Activated T-helper 1 cell treated with Interleukin-2 at 50 U/mL for 16 hours (primary cell): ENCODE measurements at regions not wholly inside any gene's neighbourhood (a gene's known extent, or its start where the extent isn't known, plus 50 kb on each side); places are given as distances from the start of the nearest gene placed in this dataset.
"Not testable (repeated sequence)": the region's sequence is repeated elsewhere in the genome, so short reads cannot be mapped to it uniquely, and the experiment has no call there.

Source experiments
- DNase-seq: peaks from one replicate; pipeline ENCODE4 v3.0.0-alpha.2; 2020; ENCODE audit warnings: low read depth

DNA sequence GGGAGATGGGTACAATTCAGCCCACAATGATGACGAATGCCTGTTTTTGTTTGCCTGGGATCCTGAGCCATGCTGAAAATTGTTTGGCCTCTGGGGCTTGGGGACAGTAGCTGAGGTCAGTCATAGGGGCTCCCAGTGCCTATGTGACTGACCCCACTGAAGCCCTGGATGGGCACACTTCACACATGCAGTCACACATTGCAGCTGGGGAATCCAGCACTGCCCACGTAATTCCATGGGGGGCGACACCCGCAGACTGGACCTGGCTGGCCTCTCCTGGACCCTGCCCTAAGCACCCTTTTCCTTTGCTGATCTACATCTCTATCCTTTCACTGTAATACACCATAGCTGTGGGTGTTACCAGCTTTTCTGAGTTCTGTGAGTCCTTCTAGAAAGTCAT, 295.2 kb upstream of the HS6ST1 start:
- DNase-seq, result no peak

DNA sequence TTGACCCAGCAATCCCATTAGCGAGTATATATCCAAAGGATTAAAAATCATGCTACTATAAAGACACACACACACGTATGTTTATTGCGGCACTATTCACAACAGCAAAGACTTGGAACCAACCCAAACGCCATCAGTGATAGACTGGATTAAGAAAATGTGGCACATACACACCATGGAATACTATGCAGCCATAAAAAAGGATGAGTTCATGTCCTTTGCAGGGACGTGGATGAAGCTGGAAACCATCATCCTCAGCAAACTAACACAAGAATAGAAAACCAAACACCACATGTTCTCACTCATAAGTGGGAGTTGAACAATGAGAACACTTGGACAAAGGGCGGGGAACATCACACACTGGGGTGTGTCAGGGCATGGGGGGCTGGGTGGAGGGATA, 296.2 kb upstream of the HS6ST1 start:
- DNase-seq, result not testable (repeated sequence)

DNA sequence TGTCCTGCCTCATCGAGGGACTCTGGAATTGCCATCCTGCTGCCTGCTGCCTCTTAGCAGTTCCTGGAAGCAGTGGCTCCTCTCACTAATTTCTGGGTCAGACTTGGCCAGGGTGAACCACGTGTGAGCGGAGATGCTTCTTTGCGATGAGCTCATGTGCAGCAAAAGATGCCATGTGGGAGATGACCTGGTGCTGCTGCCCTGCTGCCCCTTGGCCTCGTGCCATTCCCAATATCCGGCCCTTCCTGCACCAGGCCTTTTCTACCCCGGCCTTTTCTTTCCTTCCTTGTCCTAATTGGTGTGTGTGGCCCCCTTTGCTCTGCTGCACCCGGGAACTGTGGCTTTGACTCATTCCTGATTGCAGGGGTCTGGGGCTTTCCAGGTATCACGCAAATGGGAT, 296.9 kb upstream of the HS6ST1 start:
- DNase-seq, result no peak

DNA sequence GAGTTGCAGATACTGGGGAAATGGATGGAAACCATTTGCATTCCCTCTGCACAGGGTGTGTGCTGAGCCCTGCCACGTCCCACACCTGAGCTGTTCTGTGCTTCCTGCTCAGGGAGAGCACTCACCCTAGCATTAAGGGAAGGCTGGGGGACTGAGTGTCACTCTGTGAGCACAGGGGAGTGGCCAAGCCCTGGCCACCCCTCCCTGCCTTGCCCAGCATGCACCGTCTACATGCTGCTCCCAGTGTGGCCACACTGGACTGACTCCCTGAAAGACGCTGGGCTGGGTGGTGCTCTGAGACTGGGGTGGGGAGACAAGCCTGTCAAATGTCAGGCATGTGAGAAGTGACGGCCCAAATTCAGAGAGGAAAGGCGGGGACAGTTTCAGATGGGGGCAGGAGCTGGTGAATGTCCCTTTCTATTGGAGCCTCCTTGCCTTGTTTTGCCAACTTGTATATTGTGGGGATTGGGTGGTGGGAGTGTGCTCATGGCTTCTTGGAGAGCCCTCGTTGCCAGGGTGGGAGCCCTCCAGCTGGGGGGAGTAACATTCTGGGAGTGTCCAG, 298.4 kb upstream of the HS6ST1 start:
- no peak for DNase-seq

DNA sequence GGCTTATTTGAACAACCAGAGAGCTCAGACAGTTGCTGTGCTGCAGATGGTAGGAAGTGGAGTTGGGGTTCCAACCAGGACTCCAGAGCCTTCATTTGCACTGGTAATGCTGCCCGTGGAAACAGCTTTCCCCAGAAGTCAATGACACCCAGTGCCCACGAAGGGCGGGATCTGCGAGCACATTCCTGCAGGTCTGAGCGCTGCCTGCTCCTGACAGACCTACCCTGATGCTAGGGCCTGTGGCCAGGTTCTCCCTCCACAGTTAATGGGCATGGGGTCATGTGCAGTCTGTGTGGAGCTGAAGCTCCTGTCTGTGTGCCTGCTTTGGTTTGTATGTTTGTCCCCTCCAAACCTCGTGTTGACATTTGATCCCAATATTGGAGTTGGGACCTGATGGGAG, 299.0 kb upstream of the HS6ST1 start:
- no peak for DNase-seq

DNA sequence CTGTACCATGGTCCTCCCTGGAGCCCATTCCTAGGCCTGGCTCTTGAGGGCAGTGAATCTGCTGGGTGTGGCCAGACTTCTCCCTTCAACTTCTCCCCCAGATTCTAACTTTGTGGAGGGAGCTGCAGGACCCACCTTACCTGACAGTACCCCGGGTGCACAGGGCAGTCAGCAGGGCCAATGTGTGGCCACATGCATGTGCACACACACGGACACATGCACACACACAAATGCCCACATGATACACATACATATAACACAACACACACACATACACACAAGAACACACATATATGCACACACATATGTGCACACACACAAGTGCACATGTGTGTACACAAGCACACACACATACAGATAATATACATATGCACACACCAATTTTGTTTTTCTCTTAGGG, 300.0 kb upstream of the HS6ST1 start:
- DNase-seq, result no peak

DNA sequence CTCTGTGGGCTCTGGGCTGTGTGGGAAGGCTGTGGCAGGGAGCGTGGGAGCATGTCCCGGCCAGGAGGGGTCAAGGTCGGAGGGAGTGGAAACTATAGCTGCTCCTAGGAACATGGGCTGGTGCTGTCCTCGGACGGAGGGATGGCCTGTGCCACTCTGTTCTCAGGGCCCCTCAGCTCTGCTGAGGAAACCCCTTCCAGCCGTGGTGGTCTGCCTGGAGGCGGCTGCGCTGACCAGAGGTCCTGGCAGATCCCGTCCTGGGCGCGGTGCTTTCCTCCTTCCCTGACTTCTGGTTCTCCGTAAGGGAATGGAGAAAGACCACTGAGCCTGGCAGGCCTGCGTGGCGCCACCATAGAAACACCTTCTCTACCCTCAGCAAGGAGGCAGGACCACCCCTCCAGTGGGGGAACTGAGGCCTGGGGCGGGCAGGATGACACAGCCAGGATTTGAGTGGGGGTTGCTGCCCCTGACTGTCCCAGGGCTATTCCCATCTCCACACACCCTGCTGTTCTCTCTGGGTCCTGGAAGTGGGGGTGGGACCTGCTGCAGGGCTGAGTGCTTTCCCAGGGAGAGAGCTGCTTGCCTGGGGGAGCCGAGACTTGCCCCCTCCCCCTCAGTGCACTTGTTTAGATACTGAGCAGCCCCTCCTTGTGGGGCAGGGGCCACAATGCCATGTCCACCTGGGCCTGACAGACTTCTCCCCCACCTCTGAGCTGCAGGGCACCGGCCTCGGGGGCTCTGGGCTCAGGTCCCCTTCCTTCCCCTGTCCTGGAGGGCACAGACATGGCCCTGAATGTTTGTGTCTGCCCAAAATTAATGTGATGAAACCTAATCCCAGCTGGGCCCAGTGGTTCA, 301.0 kb upstream of the HS6ST1 start:
- no peak for DNase-seq

DNA sequence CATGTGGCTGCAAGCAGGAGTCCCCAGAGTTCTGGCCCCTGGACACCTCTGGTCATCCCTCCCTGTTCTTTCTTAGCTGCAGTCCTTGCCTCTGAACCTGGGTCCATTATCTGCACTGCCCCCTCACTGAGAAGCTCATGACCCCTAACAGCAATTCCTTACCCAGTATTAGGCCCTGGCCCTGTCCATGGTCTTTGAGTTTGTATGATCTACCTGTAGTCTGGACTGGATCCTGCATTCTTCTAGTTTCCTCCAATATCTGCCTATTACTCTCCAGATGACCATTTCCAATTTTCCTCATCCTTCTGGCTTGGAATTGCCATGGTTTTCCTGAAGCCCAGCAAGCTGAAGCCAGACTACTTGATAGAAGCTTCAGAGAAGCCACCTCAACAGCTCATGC, 302.4 kb upstream of the HS6ST1 start:
- no peak for DNase-seq

DNA sequence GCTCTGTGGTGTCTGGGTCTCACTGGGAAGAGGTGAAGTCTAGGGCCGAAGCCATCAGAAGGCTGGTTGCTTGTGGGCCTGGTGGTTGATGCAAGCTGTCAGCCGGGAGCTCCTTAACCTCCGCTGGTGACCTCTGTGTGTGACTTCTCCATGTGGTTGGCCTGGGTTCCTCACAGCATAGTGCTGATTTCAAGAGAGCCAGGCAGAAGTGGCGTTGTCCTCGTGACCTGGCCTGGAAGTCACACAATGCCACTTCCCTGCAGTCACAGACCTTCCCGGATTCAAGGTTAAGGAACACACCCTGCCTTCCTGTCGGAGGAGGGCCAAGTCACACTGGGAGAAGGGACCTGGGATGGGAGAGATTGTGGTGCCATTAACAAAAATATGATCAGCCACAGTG, 303.7 kb upstream of the HS6ST1 start:
- DNase-seq, result no peak

DNA sequence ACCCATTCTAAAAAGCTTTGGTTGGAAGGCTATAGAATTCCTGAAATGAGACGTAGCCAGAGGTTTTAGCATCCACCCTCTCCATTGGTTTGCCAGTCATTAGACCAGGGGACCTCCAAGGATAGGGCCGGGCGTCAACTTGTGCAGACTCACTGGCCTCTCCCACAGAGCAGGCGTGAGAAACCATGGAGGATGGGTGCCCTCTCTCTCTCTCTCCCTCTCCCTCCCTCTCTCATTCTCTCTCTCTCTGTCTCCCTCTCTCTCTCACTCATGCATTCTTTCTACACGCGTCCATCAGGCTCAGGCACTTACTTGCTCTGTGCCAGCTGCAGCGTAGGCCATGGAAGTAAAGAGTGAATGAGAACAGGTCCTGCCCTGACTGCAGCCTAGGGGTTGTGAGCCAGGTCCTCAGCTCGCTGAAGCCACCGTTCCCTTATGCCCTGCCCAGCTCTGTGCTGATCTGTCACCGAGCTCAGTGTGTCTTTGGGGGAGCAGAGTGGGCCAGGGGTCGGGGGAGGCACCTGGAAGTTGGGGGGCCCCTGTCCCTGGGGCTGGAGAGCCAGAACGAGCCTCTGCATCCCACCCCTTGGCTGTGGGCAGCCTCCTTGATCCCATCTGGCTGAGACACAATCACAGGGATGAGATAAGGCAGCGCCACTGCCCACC, 304.4 kb upstream of the HS6ST1 start:
- no peak for DNase-seq

DNA sequence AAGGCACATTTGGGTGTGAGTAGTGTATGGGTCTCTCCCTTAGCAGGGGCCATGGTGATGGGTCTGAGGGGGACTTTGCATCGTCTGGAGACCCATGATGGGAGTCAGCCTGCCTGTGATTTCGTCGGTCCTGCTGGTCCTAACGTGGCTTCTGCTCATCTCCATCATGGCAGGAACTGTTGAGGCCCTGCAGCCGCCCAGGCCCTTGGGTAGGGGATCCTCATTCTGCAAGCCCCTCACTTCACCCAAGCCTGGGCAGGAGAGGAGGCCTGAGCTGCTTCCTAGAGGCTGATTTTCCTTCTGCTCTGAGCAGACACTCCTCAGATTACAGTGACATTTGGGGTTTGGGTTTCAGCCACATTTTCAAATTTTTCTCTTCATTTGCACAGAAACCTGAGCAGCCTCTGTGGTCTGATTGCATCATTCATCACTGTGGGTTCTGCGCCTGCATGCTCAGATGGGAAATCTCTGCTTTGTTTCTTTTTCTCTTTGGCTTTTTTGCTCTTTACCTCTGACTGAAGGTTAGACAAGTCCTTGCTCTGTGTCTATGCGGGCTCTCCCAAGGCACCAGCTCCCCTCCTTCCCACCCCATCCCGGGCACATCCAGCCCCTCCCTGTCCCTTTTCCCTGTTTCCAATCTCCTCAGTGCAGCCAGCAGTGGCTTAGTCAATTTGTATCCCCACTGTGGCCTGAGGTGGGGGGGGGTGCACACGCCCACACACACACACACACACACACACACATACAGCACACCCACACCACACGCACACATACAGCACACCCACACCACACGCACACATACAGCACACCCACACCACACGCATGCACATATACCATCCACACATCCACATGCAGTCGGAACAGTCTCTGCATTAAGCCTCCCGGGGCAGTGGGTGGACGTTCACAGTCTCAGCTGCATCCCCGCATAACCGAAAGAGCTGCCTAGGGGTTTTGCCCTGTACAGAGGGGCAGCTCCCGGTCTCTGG, 305.4 kb upstream of the HS6ST1 start:
- no peak for DNase-seq

DNA sequence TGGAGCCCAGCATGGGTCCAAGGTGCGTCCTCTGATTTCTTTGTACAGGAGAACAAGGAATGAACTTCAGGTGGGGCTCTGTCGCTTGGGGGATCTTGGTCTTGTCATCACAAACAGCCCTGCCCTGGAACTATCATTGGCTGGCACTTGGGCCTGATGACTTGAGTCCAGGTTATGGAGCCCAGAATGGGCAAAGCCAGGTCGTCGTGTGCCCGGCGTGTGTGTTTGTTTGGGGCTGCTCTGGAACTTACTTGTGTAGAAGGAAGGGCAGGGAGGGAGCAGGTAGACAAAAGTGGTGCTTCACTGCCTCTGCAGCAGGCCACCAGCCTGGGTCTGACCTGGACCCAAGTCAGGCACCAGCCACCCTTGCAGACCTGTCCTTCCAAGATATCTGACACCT, 306.3 kb upstream of the HS6ST1 start:
- no peak for DNase-seq

DNA sequence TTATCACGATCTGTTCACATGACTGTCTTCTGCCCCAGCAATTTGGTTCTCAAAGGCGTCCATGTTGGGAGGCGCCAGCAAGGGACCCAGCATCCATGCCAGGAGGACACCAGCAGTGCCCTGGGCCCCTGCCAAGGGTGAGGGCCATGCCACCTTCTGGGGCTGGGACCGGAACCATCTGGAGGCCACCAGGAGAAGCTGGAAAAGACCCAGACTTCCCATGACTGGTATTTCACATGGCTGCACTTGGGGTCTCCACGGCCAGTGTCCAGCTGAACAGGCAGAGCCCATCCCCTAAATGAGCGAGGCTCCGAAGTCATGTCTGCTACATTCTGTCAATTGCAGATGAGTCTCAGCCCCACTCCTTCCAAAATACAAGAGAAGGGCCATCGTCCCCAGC, 306.8 kb upstream of the HS6ST1 start:
- DNase-seq, result no peak

DNA sequence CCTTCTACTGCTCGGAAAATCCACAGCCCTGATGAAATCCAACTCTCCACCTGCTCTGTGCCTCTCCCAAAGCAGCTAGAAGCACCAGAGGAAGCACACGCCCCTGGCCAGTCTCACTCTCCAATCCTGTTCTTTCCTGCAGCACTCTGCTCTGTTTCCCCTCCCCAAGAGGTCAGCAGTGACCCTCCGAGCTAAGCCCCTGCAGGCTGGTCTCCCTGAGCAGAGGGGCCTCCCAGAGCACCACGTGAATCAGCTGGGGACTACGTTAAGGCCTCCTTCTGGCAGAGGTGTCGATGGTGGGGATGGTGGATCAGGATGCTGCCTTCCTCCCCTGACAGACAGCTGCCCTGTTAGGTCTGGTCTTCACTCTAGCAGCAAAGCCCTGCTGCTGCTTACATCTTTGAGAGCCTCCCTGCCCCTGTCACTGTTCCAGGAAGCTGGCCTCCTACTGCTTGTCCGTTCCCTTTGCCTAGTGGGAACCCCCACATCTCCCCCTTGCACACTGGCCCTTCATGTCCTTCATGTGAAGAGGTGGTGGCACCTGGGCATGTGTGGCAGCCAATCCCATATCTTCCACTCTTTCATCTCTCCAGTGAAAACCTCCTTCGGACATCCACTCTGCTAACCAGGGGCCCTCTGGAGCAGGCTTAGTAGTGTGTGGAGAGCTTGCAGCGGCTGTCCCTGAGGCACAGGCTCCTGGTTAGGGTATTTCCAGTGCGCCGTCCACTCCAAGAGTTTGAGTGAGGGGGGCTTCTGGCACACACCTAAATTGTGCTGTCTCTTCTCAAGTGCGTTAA, 307.5 kb upstream of the HS6ST1 start:
- no peak for DNase-seq

DNA sequence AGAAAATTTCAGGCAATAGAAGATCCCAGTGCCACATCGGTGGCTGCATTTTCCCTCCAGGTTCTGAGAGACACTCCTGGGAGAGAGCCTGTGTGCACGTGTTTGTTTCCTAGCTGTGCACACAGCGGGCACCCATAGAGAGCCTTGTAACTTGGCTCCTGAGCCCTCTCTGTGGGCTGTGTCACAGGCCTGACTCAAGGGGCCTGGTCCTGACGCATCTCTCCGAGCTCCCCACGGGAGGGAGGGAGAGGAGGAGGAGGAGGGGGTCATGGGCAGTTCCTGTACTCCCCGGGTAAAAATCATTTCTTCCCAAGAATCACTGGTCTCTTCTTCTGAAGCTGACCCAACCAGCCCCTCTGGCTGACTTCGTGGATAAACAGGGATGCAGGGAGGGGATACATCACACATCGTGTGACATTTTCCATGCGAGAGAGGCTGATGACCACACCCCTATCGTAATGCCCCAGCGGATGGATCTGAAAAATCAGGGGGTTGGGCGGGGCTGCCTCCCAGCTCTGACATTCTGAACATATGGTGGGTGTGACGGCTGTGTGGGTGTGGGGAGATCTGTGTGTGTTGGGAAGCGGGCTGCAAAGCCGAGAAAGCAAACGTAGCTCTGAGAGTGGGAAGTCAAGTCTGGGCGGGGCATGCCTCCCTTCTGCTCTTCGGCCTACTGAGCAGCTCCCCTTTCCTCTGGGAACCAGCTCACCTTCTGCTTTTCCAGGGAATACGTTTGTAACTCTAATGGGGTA, 308.3 kb upstream of the HS6ST1 start:
- DNase-seq, result no peak

DNA sequence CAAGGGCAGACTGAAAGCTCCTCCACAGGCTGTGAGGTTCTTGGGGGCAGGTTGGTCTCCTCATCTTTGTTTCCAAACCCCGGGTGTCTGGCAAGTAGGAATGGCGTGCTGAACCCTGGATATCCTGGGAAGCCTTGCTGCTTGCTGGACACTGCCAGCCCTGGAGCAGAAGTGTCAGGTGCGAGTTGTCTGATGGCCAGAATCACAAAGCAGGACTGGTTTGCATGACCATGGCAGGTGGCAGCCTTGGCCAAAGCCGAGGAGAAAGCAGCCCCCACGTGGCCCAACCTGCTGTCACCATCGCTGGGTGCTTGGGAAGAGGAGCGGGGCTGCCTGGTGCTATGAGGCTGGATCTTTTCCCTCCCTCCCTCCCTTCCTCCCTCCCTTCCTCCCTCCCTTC, 309.5 kb upstream of the HS6ST1 start:
- no peak for DNase-seq

DNA sequence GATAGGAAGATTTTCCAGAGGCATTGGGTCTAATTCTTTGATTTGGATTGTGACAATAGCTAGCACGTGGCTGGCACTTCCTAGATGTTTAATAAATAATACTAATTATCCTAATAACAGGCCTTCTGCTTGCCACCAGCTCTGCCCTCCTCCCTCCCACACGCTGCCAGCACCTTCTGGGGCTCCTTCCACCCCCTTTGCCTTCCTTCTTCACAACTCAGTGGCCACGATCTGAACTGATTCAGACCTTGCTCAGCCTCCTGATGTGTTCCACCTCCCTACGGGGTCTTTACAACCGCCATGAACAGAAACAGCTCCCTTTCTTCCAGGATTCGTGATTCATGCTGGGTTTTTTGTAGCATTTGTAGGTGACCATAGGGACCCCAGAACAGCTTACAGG, 310.3 kb upstream of the HS6ST1 start:
- DNase-seq, result no peak

DNA sequence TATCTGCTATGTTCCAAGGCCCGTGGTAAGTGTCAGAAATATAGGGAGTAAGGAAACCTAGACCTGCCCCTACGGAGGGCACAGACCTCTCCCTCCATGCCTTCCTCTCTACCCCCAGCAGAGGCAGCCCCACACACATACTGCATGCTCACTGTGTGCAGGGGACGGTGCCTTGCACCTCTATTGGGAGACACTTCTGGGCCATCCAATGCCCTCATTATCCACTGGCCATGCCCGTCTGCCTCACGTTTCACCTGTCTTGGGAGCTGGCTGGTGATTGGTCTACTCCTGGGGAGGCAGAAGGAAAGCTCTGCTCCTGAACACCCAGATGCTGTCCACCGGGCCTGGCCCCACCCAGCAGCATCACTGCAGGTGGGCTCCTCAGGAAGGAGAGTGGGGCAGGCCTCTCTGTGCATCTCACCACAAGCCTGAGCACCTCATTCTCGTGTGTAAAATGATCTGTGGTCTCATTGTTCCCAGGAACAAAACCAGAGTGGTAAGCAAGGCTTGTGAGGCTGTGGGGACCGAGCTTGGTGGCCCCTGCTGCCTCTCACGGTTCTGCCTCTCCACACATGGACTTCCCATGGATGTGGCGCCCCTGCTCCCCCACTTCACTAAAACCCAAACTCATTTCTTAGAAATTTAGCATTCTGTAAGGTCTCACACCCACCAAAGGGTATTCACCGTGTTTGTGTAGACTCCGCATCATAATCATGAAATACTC, 312.5 kb upstream of the HS6ST1 start:
- no peak for DNase-seq

DNA sequence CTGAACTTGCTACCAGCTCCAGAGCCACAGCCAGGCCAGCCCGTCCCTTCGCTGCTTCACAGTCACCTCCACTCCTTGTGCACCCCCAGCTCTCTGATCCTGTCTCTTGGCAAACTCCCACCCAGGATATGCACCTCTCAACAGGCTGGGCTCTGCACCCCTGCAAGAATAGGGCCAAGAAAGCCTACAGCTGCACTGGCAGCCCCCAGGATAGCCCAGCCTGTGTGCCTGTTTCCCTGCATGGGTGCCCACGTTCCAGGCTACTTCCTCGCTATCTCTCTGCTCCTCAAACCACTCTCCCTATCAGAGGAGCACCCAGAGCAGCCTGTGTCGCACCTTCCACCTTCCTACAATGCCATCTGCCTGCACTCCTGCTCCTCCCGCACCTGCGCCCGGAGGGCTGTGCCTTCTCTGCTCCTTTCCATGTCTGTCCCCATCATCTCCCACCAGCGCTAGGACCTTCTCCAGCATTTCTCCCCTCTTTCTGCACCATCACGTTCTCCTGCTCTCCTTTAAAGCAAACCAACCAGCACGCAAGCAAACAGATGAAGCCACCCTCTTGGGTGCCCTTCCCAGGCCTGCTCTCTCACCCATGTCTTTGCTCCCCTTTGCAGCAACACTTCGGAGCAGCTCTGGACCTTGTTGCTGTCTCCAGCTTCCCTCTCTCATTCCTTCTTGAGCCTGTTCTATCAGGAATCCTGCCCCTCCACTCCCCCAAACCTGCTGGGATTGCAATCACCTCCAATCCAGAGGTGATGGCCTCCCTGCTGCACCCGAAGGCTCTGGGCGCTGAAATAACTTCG, 313.2 kb upstream of the HS6ST1 start:
- DNase-seq, result no peak
